Lung (tissue), 11 donors: ENCODE measurements at regions not wholly inside any gene's neighbourhood (a gene's known extent, or its start where the extent isn't known, plus 50 kb on each side); places are given as distances from the start of the nearest gene placed in this dataset.

Source experiments
- ATAC-seq: fragments of 200-7000 bp; cut with Tn5 transposase; one replicate; pipeline ENCODE4 v1.9.1; 2020; ENCODE audit warnings: moderate number of reproducible peaks; ENCODE audit not compliant: insufficient read depth, low FRiP score
- DNase-seq, 3 donors: peaks; one replicate each; pipeline ENCODE4 v3.0.0-alpha.2; 2013 to 2017
- H3K27ac ChIP-seq, 2 donors: one replicate each; pipeline ENCODE4 v1.5.1; 2013; ENCODE audit warnings: mild to moderate bottlenecking in 2 of 2, moderate library complexity in 2 of 2, control low read depth in 1 of 2, inconsistent platforms in 1 of 2, low read depth in 1 of 2, low read length in 1 of 2
- H3K27me3 ChIP-seq, 3 donors: one replicate each; pipeline ENCODE4 v1.5.1; 2013; ENCODE audit warnings: low read length in 2 of 3; ENCODE audit not compliant: control insufficient read depth in 3 of 3, insufficient read depth in 3 of 3
- H3K36me3 ChIP-seq, 4 donors: one replicate each; pipeline ENCODE4 v1.5.1; 2013; ENCODE audit warnings: low read length in 4 of 4, mild to moderate bottlenecking in 1 of 4, moderate library complexity in 1 of 4; ENCODE audit not compliant: control insufficient read depth in 4 of 4, insufficient read depth in 4 of 4
- H3K4me1 ChIP-seq, 5 donors: one replicate each; pipeline ENCODE4 v1.5.1; 2013; ENCODE audit warnings: low read length in 5 of 5, mild to moderate bottlenecking in 2 of 5, moderate library complexity in 1 of 5; ENCODE audit not compliant: control insufficient read depth in 5 of 5, insufficient read depth in 5 of 5
- H3K4me3 ChIP-seq: one replicate; pipeline ENCODE4 v1.5.1; 2013; ENCODE audit warnings: mild to moderate bottlenecking, control low read depth, moderate library complexity
- H3K9ac ChIP-seq, 2 donors: one replicate each; pipeline ENCODE4 v1.5.1; 2013; ENCODE audit warnings: low read length in 2 of 2, control low read depth in 1 of 2; ENCODE audit not compliant: insufficient read depth in 1 of 2
- H3K9me3 ChIP-seq, 4 donors: one replicate each; pipeline ENCODE4 v1.5.1; 2013; ENCODE audit warnings: low read length in 3 of 4, mild to moderate bottlenecking in 1 of 4, moderate library complexity in 1 of 4; ENCODE audit not compliant: control insufficient read depth in 4 of 4, insufficient read depth in 3 of 4
- WGBS, 2 donors: extraction: QIAGEN DNeasy Blood & Tissue Kit; methylation state at CpG; one replicate each; pipeline ENCODE4 v1.1.7; 2013; 5-methylcytosine and 5-hydroxymethylcytosine counted together
- TF ChIP-seq, protein P1 (sequence below): IDR thresholded peaks from 2 replicates; pipeline ENCODE4 v1.5.1; 2012; ENCODE audit warnings: mild to moderate bottlenecking; ENCODE audit errors: control extremely low read depth, extremely low read depth
- donor health status: control.
- donor health status: control.
- donor health status: Bipolar disorder and iron deficiency.
- donor health status: healthy.
- donor health status: DM: yes; HTN: yes; CAD: no.

DNA sequence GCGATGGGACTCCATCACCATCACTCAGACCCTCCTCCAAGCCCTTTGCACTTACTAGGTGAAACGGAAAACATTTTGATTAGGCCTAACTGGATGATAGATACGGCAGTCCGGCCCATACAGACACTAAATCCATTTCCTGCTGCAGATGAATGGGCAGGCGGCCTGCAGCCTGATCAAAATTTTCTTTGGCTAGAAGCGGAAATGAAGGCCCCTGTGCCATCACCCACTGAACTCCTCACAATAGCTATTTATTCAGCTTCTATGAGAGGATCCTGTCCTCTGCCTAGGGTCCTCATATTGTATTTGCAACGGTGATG, 200.5 kb downstream of the OMA1 start:
- TF ChIP-seq, protein P1, sequence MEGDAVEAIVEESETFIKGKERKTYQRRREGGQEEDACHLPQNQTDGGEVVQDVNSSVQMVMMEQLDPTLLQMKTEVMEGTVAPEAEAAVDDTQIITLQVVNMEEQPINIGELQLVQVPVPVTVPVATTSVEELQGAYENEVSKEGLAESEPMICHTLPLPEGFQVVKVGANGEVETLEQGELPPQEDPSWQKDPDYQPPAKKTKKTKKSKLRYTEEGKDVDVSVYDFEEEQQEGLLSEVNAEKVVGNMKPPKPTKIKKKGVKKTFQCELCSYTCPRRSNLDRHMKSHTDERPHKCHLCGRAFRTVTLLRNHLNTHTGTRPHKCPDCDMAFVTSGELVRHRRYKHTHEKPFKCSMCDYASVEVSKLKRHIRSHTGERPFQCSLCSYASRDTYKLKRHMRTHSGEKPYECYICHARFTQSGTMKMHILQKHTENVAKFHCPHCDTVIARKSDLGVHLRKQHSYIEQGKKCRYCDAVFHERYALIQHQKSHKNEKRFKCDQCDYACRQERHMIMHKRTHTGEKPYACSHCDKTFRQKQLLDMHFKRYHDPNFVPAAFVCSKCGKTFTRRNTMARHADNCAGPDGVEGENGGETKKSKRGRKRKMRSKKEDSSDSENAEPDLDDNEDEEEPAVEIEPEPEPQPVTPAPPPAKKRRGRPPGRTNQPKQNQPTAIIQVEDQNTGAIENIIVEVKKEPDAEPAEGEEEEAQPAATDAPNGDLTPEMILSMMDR: no peak
- Histone ChIP-seq H3K4me3 (no peak overlapping the region), H3K9me3 (no peaks in the 10 kb centered on the region), H3K27ac (no peak overlapping the region), H3K27me3 (no peaks in the 10 kb centered on the region), H3K36me3 (no peaks in the 10 kb centered on the region), H3K4me1 (no peaks in the 10 kb centered on the region), H3K9ac (no peak overlapping the region)
- DNase-seq (peak in 2 of 3 donors; percentile 9 to 12), ATAC-seq (no peak)
- 75 to 82% methylated on average over 7 of the region's 7 CpGs for WGBS, 2 donors

GRCh38 chr1:58345215-58346035, 201.1 kb downstream of the OMA1 start:
- no peak overlapping the region for H3K4me3 ChIP-seq
- H3K9ac ChIP-seq: no peak overlapping the region
- no peaks in the 10 kb centered on the region for H3K27me3 ChIP-seq
- no peaks in the 10 kb centered on the region for H3K36me3 ChIP-seq
- TF ChIP-seq, protein P1: no peak
- H3K4me1 ChIP-seq: no peaks in the 10 kb centered on the region
- no peak for DNase-seq
- H3K9me3 ChIP-seq: no peaks in the 10 kb centered on the region
- H3K27ac ChIP-seq: no peak overlapping the region
- 63 to 73% methylated on average over 5 of the region's 5 CpGs for WGBS, 2 donors
- ATAC-seq: no peak

- Histone ChIP-seq H3K9me3 (no peaks in the 10 kb centered on the region), H3K27me3 (no peaks in the 10 kb centered on the region), H3K9ac (no peak overlapping the region), H3K4me3 (no peak overlapping the region), H3K27ac (no peak overlapping the region), H3K36me3 (no peaks in the 10 kb centered on the region), H3K4me1 (no peaks in the 10 kb centered on the region)
- TF ChIP-seq, protein P1: no peak
- ATAC-seq (no peak), DNase-seq (peak in 2 of 3 donors; percentile 3 to 16)
- 60 to 61% methylated on average over 4 of the region's 4 CpGs for WGBS, 2 donors
Observed at GRCh38 chr1:58340185-58340584, 206.3 kb downstream of the OMA1 start.

DNA sequence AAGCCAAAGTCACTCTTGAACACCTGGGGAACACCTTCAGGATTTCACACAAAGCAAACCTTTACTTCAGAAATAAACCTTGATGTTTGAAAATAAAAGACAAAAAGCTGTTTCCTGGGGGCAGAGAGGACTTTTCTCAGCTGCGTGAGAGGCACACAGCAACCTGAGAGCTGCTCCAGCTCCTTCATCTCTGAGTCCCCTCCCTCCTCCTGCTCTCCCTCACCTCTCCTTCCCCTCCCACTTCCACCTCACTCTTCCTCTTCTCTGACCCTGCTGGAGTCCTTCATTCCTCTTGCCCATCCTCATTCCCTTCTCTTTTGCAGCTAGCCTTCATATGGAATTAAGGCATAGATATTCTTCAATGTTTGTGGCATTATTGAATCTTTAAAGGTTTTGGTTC, 208.4 kb downstream of the OMA1 start:
- H3K4me1 ChIP-seq: peaks cover 0 to 7% (median 0%) of the 10 kb centered on the region in 5 donors
- peaks cover 0 to under 1% (median 0%) of the 10 kb centered on the region in 4 donors for H3K9me3 ChIP-seq
- H3K27me3 ChIP-seq: no peaks in the 10 kb centered on the region
- WGBS, 2 donors: 69 to 74% methylated on average over 1 of the region's 1 CpG
- H3K4me3 ChIP-seq: no peak overlapping the region
- no peak overlapping the region for H3K27ac ChIP-seq
- TF ChIP-seq, protein P1: no peak
- H3K36me3 ChIP-seq: no peaks in the 10 kb centered on the region
- no peak for DNase-seq
- ATAC-seq: no peak
- no peak overlapping the region for H3K9ac ChIP-seq
